Aorta (tissue), 5 donors: ENCODE measurements at regions not wholly inside any gene's neighbourhood (a gene's known extent, or its start where the extent isn't known, plus 50 kb on each side); places are given as distances from the start of the nearest gene placed in this dataset.

ENCODE experiments used
- ATAC-seq: fragments of 200-7000 bp; cut with Tn5 transposase; one replicate; pipeline ENCODE4 v1.9.1; 2022; ENCODE audit warnings: moderate library complexity; ENCODE audit not compliant: low FRiP score
- DNase-seq, 2 donors: peaks; one replicate each; pipeline ENCODE4 v3.0.0-alpha.2; 2020
- H3K27ac ChIP-seq, 2 donors: one replicate each; pipeline ENCODE4 v1.5.1; 2013; ENCODE audit warnings: low read length in 2 of 2, mild to moderate bottlenecking in 2 of 2, moderate library complexity in 2 of 2, control low read depth in 1 of 2, inconsistent platforms in 1 of 2, low read depth in 1 of 2
- H3K27me3 ChIP-seq, 2 donors: one replicate each; pipeline ENCODE4 v1.6.1; 2013; ENCODE audit warnings: control low read depth in 1 of 2, low read length in 1 of 2, mild to moderate bottlenecking in 1 of 2, moderate library complexity in 1 of 2; ENCODE audit not compliant: insufficient read depth in 2 of 2, control insufficient read depth in 1 of 2
- H3K36me3 ChIP-seq, 2 donors: one replicate each; pipeline ENCODE4 v1.6.1; 2013; ENCODE audit warnings: control low read depth in 1 of 2, low read length in 1 of 2, mild to moderate bottlenecking in 1 of 2; ENCODE audit not compliant: insufficient read depth in 2 of 2, control insufficient read depth in 1 of 2
- H3K4me1 ChIP-seq, 2 donors: one replicate each; pipeline ENCODE4 v1.6.1; 2013; ENCODE audit warnings: low read length in 2 of 2, control low read depth in 1 of 2, mild to moderate bottlenecking in 1 of 2, moderate library complexity in 1 of 2; ENCODE audit not compliant: insufficient read depth in 2 of 2, control insufficient read depth in 1 of 2
- H3K4me3 ChIP-seq, 2 donors: one replicate each; pipeline ENCODE4 v1.5.1; 2013; ENCODE audit warnings: low read length in 2 of 2, control low read depth in 1 of 2, mild to moderate bottlenecking in 1 of 2
- H3K9me3 ChIP-seq: one replicate; pipeline ENCODE4 v1.6.1; 2013; ENCODE audit warnings: mild to moderate bottlenecking, low read length; ENCODE audit not compliant: control insufficient read depth
- WGBS, 2 donors: extraction: QIAGEN DNeasy Blood & Tissue Kit; methylation state at CpG; one replicate each; pipeline ENCODE4 v1.1.7; 2013; 5-methylcytosine and 5-hydroxymethylcytosine counted together
- intact Hi-C, 2 donors: fragments of 100-400 bp; cut with DNase I; formaldehyde crosslinking; loops; one replicate each; pipeline versions ENCODE4 v1.14.2 to v1.15.0; 2022
- donor health status: healthy with polysubstance abuse.
- donor health status: Bipolar disorder and iron deficiency.
- donor health status: DM: no; HTN: no; CAD: no.
- donor health status: DM: no; HTN: no; CAD: no.
- donor health status: DM: yes; HTN: yes; CAD: no.

DNA sequence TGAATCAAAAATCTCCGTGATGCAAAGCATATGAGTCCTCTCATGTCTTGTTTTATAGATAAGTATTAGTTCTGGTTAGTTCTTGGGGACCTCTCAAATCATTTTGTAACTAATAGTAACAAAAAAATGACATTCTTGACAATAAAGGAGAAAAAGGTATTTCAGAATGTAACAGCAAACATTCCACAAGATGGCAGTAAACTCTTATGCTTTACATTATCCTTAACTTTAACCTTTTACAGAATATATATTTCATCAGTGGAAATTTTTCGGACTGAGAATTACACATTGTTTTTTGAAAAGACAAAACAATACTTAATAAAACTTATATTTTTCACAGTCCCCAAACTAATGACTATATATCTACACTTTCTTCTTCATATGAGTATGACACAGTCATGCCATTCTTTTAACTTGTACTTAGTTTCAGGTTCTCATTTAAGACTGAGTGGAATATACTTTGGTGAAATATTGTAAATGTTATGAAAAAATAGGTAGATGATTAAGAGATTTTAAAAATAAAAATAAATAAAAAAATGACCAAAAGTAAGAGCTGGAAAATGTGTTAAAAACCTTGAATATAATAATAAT, 142.9 kb upstream of the NXPH2 start:
- Histone ChIP-seq H3K36me3 (no peaks in the 10 kb centered on the region), H3K27ac (no peak overlapping the region), H3K27me3 (no peaks in the 10 kb centered on the region), H3K9me3 (no peaks in the 10 kb centered on the region), H3K4me1 (no peaks in the 10 kb centered on the region), H3K4me3 (no peak overlapping the region)
- no peak for DNase-seq
- no peak for ATAC-seq
- intact Hi-C loops, result no loop called here
- WGBS, 2 donors, result 28 to 36% methylated on average over 2 of the region's 2 CpGs

DNA sequence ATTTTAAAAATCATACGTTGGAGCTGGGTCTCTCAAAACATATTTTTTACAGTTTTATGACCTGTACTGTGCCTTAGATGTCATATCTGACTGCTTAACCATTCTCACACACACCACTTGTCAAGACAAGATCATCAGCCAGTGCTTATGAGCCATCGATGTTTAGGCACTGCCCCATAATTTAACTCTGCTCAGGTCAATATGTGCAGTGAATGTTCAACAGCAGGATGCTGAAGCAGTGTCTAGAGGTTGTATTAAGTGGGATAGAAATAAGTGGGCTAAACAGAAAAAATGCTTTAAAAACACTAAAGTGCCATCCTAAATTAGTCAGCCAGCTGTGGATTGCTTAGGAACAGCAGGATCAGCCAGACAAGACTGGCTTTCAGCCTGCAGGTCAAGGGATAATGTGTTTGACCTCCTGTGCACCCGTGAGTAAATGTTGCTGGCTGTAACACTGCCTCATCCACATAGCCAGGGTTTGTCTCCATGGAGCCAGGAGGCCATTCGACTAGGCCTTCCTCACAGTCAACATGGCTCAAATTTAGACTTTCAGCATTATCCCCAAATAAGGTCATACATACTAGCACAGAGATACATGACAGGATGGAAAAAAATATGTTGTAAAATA, 139.0 kb upstream of the NXPH2 start:
- Histone ChIP-seq H3K9me3 (no peaks in the 10 kb centered on the region), H3K4me1 (no peaks in the 10 kb centered on the region), H3K36me3 (no peaks in the 10 kb centered on the region), H3K27me3 (no peaks in the 10 kb centered on the region), H3K4me3 (no peak overlapping the region), H3K27ac (no peak overlapping the region)
- ATAC-seq (no peak), DNase-seq (no peak)
- intact Hi-C loops, result no loop called here
- 39 to 47% methylated on average over 4 of the region's 4 CpGs for WGBS, 2 donors

DNA sequence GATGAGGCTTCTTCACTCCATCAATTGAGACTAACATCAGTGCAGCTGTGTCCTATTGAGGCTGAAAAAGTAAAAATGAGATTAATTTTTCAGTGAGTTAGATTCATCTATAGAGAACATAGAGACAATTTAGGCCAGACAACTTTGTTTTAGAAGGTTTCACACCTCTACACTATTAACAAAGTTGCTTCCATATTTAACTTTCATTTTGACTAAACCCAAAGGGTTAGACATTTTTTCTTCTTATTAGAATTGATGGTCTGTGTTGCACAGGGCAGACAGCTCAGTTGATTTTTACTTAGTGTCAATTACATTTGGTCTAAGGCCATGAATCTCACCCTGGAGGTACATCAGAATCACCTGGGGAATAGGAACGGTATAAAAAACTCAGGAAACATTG, 130.2 kb upstream of the NXPH2 start:
- Histone ChIP-seq H3K4me1 (no peaks in the 10 kb centered on the region), H3K27ac (no peak overlapping the region), H3K9me3 (no peaks in the 10 kb centered on the region), H3K27me3 (no peaks in the 10 kb centered on the region), H3K36me3 (no peaks in the 10 kb centered on the region), H3K4me3 (no peak overlapping the region)
- WGBS, 2 donors, result 51 to 52% methylated on average over 1 of the region's 1 CpG
- no peak for ATAC-seq
- intact Hi-C loops, result no loop called here
- no peak for DNase-seq

DNA sequence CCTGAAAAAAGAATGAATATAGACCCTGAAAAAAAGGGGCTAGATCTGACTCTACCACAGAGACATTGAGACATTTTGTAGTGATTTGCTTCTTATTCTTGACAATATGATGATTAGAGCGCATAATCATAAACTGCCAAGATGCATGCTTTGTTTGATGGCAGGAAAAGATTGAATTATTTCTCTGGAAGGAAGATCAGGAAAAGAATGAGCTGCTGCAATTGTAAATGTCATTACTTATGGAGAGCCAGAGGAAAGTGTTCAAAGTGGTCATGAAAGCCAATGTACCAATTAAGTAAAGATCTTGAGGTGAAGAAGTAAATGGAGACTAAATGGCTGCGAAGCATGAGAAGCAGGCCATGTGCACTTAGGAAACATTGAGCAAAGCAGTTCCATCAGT, 126.4 kb upstream of the NXPH2 start:
- H3K4me3 ChIP-seq, result no peak overlapping the region
- H3K36me3 ChIP-seq, result no peaks in the 10 kb centered on the region
- DNase-seq (no peak), ATAC-seq (no peak)
- H3K27ac ChIP-seq, result no peak overlapping the region
- H3K4me1 ChIP-seq, result no peaks in the 10 kb centered on the region
- intact Hi-C loops, result no loop called here
- WGBS, 2 donors, result 90 to 95% methylated on average over 2 of the region's 2 CpGs
- no peaks in the 10 kb centered on the region for H3K27me3 ChIP-seq
- no peaks in the 10 kb centered on the region for H3K9me3 ChIP-seq

DNA sequence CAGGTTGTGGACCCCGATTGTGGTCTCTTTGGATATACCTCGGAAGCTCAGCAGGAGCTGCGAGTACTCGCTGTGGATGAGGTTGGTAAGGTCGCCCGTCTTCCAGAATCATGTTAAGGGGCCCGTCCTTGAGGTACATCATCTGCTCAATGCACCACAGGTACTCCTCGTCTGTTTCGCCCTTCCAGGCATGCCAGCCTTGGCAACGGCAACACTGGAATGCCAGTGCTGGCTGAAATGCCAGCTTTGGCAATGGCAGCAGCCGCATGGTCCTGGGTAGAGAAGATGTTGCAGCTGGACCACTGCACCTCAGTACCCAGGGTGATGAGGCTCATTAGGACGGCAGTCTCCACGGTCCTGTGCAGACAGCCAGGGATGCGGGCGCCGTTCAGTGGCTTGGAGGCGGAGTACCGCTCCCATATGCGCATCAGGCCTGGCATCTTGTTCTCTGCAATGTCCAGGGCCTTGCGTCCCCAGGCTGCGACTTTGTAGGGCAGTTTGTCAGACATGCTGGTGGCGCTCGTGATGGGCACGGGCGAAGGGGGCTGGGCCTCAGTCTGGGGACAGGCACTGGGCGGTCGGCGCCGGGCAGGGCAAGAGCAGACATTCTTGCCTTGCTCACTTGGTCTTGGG, 122.2 kb upstream of the NXPH2 start:
- 92 to 97% methylated on average over 29 of the region's 29 CpGs for WGBS, 2 donors
- no peak overlapping the region for H3K4me3 ChIP-seq
- no peaks in the 10 kb centered on the region for H3K27me3 ChIP-seq
- DNase-seq (peak in 1 of 2 donors; percentile 60), ATAC-seq (peak; percentile 33)
- no peak overlapping the region for H3K27ac ChIP-seq
- H3K4me1 ChIP-seq, result no peaks in the 10 kb centered on the region
- no peaks in the 10 kb centered on the region for H3K36me3 ChIP-seq
- intact Hi-C loops, result no loop called here
- H3K9me3 ChIP-seq, result no peaks in the 10 kb centered on the region

DNA sequence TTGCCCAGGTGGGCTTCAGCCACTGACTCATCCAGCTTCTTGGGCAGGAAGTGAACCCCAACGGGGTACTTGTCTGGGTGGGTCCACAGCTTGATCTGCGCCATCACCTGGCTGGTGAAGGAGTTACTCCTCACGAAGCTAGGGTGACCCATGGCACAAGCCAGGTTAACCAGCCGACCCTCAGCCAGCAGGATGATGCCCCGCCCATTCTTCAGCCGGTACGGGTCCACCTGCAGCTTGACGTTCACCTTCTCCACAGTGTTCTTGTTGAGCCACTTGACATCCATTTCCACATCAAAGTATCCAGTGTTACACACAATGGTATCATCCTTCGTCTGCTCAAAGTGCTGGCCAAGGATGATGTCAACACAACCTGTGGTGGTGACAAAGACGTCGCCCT, 121.3 kb upstream of the NXPH2 start:
- intact Hi-C loops, result no loop called here
- DNase-seq, result peak in 1 of 2 donors; percentile 67
- no peak overlapping the region for H3K27ac ChIP-seq
- 89 to 95% methylated on average over 11 of the region's 11 CpGs for WGBS, 2 donors
- no peak for ATAC-seq
- H3K27me3 ChIP-seq, result no peaks in the 10 kb centered on the region
- no peak overlapping the region for H3K4me3 ChIP-seq
- H3K9me3 ChIP-seq, result no peaks in the 10 kb centered on the region
- no peaks in the 10 kb centered on the region for H3K36me3 ChIP-seq
- H3K4me1 ChIP-seq, result no peaks in the 10 kb centered on the region

DNA sequence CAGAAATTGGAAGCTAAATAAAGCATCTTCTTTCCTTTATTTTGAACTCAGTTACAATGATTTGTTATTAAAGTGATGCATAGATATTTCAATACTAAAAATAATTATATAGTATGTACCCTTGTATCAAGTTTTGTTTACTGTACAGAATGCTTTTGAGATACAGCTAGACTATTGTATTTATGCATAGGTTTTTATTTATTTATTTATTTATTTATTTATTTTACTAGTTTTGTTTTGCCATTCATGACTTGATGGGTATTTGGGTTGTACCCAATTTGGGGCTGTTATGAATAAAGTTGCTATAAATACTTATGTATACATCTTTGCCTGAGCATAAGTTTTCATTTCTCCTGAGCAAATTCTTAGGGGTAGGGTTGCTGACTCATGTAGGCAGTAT, 118.7 kb upstream of the NXPH2 start:
- no peak for DNase-seq
- H3K36me3 ChIP-seq, result no peaks in the 10 kb centered on the region
- no peaks in the 10 kb centered on the region for H3K4me1 ChIP-seq
- no peak overlapping the region for H3K4me3 ChIP-seq
- intact Hi-C loops, result no loop called here
- H3K27ac ChIP-seq, result no peak overlapping the region
- H3K27me3 ChIP-seq, result no peaks in the 10 kb centered on the region
- H3K9me3 ChIP-seq, result no peaks in the 10 kb centered on the region
- no peak for ATAC-seq

DNA sequence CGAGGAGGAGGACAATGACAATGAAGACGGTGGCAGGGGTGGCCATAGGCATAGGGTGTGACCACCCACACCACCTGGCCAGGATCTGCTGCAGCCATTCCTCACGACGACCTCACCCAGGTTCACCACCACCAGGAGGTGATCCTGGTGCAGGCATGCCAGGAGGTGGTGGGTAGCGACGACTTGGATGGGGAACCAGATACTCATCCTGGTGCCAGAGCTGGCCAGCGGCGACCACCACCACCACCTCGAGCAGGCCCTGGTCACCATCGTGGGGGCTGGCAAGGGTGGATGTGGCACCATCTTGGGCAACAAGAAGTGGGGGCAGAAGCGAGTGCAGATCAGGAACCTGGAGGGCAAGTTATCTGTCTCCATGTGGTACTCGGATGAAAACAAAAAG, 117.1 kb upstream of the NXPH2 start:
- H3K4me3 ChIP-seq, result no peak overlapping the region
- H3K27me3 ChIP-seq, result no peaks in the 10 kb centered on the region
- H3K9me3 ChIP-seq, result no peaks in the 10 kb centered on the region
- WGBS, 2 donors, result 87 to 92% methylated on average over 12 of the region's 12 CpGs
- intact Hi-C loops, result no loop called here
- H3K27ac ChIP-seq, result no peak overlapping the region
- no peak for ATAC-seq
- peak in 1 of 2 donors; percentile 56 for DNase-seq
- H3K36me3 ChIP-seq, result no peaks in the 10 kb centered on the region
- H3K4me1 ChIP-seq, result no peaks in the 10 kb centered on the region

DNA sequence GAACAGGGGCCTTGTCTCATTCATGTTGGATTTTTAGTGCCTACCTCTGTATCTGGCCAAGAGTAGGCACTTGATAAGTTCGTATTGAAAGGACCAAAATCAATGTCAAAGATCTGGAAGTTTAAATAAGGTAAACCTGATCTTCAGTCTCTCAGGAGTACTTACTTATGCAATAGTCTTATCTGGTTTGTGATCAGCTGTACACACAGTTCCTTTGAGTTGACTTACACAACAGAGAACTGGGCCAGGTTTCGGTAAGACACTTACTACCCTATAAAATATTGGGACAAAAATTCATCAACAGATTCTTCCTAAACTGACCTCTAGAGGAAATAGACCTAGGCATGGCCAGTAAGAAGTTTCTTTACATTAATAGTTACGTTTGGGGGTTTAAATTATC, 113.6 kb upstream of the NXPH2 start:
- H3K36me3 ChIP-seq, result no peaks in the 10 kb centered on the region
- H3K27me3 ChIP-seq, result no peaks in the 10 kb centered on the region
- DNase-seq, result no peak
- no peaks in the 10 kb centered on the region for H3K9me3 ChIP-seq
- no peaks in the 10 kb centered on the region for H3K4me1 ChIP-seq
- 66 to 71% methylated on average over 3 of the region's 3 CpGs for WGBS, 2 donors
- ATAC-seq, result no peak
- H3K4me3 ChIP-seq, result no peak overlapping the region
- no peak overlapping the region for H3K27ac ChIP-seq
- intact Hi-C loops, result no loop called here
